Stimulated activated CD4-positive, alpha-beta T cell treated with anti-CD3 and anti-CD28 coated beads, TNF-alpha, amount 100 ng/mL, for 48 hours (primary cell): ENCODE measurements at regions not wholly inside any gene's neighbourhood (a gene's known extent, or its start where the extent isn't known, plus 50 kb on each side); places are given as distances from the start of the nearest gene placed in this dataset.
A peak's percentile ranks its signal among the peaks of the same experiment; 100 is the strongest.

Experiments used
- DNase-seq, 3 donors: peaks; one replicate each; pipeline ENCODE4 v3.0.0-alpha.2; 2020; ENCODE audit warnings: low read depth in 3 of 3

- DNase-seq: no peak
These were observed 136.8 kb upstream of the AFF2 start for GRCh38 chrX:148363471-148364235.

- DNase-seq: no peak
These were observed 135.2 kb upstream of the AFF2 start for GRCh38 chrX:148365233-148365632.

GRCh38 chrX:148371291-148371690 lies 129.1 kb upstream of the AFF2 start:
- no peak for DNase-seq

GRCh38 chrX:148372925-148373324 lies 127.5 kb upstream of the AFF2 start:
- DNase-seq: no peak

- DNase-seq: no peak
These were observed 124.1 kb upstream of the AFF2 start for GRCh38 chrX:148376342-148376741.

- no peak for DNase-seq
These were observed 120.3 kb upstream of the AFF2 start for GRCh38 chrX:148380107-148380506.

GRCh38 chrX:148380650-148381561 lies 119.5 kb upstream of the AFF2 start:
- peak in 2 of 3 donors; percentile 35 to 44 for DNase-seq

GRCh38 chrX:148381603-148382002 lies 118.8 kb upstream of the AFF2 start:
- no peak for DNase-seq

- no peak for DNase-seq
These were observed 117.4 kb upstream of the AFF2 start for GRCh38 chrX:148382983-148383382.

- no peak for DNase-seq
These were observed 114.9 kb upstream of the AFF2 start for GRCh38 chrX:148385471-148385870.

GRCh38 chrX:148389629-148390028 lies 110.8 kb upstream of the AFF2 start:
- no peak for DNase-seq

GRCh38 chrX:148412006-148412405 lies 88.4 kb upstream of the AFF2 start:
- no peak for DNase-seq

GRCh38 chrX:148416142-148416541 lies 84.3 kb upstream of the AFF2 start:
- no peak for DNase-seq

GRCh38 chrX:148416931-148417330 lies 83.5 kb upstream of the AFF2 start:
- no peak for DNase-seq

- DNase-seq: no peak
These were observed 82.5 kb upstream of the AFF2 start for GRCh38 chrX:148417934-148418333.

GRCh38 chrX:148422526-148422925 lies 77.9 kb upstream of the AFF2 start:
- DNase-seq: no peak

GRCh38 chrX:148424570-148424969 lies 75.8 kb upstream of the AFF2 start:
- DNase-seq: no peak

- no peak for DNase-seq
These were observed 74.0 kb upstream of the AFF2 start for GRCh38 chrX:148426467-148426866.

- no peak for DNase-seq
These were observed 59.0 kb upstream of the AFF2 start for GRCh38 chrX:148441387-148441786.

GRCh38 chrX:148443216-148443615 lies 57.2 kb upstream of the AFF2 start:
- no peak for DNase-seq

- DNase-seq: no peak
These were observed 51.7 kb upstream of the AFF2 start for GRCh38 chrX:148448686-148449085.
